Esophagus squamous epithelium (tissue), 5 donors: ENCODE measurements at regions not wholly inside any gene's neighbourhood (a gene's known extent, or its start where the extent isn't known, plus 50 kb on each side); places are given as distances from the start of the nearest gene placed in this dataset.

Source experiments
- DNase-seq: peaks from one replicate; lab custom pipeline; 2025; lab: John Stamatoyannopoulos, UW
- H3K27ac ChIP-seq, 4 donors: fragments of 200-600 bp; sonication (generic); one replicate each; pipeline ENCODE4 v1.5.1; 2016 to 2019; ENCODE audit warnings: mild to moderate bottlenecking in 1 of 4
- H3K27me3 ChIP-seq, 4 donors: fragments of 200-600 bp; sonication (generic); 1 replicate in 3 of 4; 2 replicates in 1 of 4; pipeline versions ENCODE4 v1.5.1 to v1.6.0; 2017 to 2021; ENCODE audit warnings: antibody characterized with exemption in 1 of 4
- H3K36me3 ChIP-seq, 3 donors: fragments of 200-600 bp; sonication (generic); one replicate each; pipeline ENCODE4 v1.5.1; 2016 to 2019
- H3K4me1 ChIP-seq, 3 donors: fragments of 200-600 bp; sonication (generic); one replicate each; pipeline ENCODE4 v1.5.1; 2017 to 2019
- H3K4me3 ChIP-seq, 4 donors: fragments of 200-600 bp; sonication (generic); 1 replicate in 3 of 4; 2 replicates in 1 of 4; pipeline ENCODE4 v1.5.1; 2016 to 2019; ENCODE audit warnings: mild to moderate bottlenecking in 2 of 4, moderate library complexity in 1 of 4
- H3K9me3 ChIP-seq, 3 donors: fragments of 200-600 bp; sonication (generic); one replicate each; pipeline ENCODE4 v1.5.1; 2016 to 2019
- CTCF ChIP-seq, 6 experiments: fragments of 450-650 bp in 4 of 6; fragments of 200-600 bp in 2 of 6; sonication (generic) in 2 of 6; IDR thresholded peaks; one replicate each; pipeline ENCODE4 v1.5.1; 2016 to 2019; ENCODE audit warnings: antibody characterized with exemption in 6 of 6, mild to moderate bottlenecking in 4 of 6, moderate library complexity in 4 of 6
- POLR2A ChIP-seq, 4 donors: fragments of 450-650 bp; IDR thresholded peaks; one replicate each; pipeline ENCODE4 v1.6.1; 2017; ENCODE audit warnings: antibody characterized with exemption in 4 of 4, mild to moderate bottlenecking in 4 of 4, moderate library complexity in 3 of 4
- WGBS, 2 donors: methylation state at CpG; one replicate each; pipeline ENCODE4 v1.1.5; 2018; 5-methylcytosine and 5-hydroxymethylcytosine counted together
- intact Hi-C: fragments of 100-400 bp; cut with DNase I; formaldehyde crosslinking; loops from one replicate; pipeline ENCODE4 v1.15.0; 2022
- donor health status: DM: yes; HTN: yes; CAD: no.

- H3K27ac ChIP-seq = peak overlapping the region in 2 of 4 donors; percentile 24 to 48
- no peak overlapping the region for H3K4me3 ChIP-seq
- WGBS, 2 donors = 27 to 36% methylated on average over 4 of the region's 4 CpGs
- H3K9me3 ChIP-seq = no peaks in the 10 kb centered on the region
- H3K4me1 ChIP-seq = peaks cover 0 to 14% (median 3%) of the 10 kb centered on the region in 3 donors
- H3K27me3 ChIP-seq = no peaks in the 10 kb centered on the region
- intact Hi-C loops = no loop called here
- H3K36me3 ChIP-seq = no peaks in the 10 kb centered on the region
- no peak for TF ChIP-seq CTCF (IDR thresholded peaks at IDR 0.05)
- no peak for TF ChIP-seq POLR2A (IDR thresholded peaks at IDR 0.05)
- DNase-seq = no peak
Measured at GRCh38 chrX:9352243-9352642, 112.6 kb upstream of the TBL1X start.

- Histone ChIP-seq H3K4me1 (peaks cover 0 to 14% (median 3%) of the 10 kb centered on the region in 3 donors), H3K4me3 (no peak overlapping the region), H3K36me3 (no peaks in the 10 kb centered on the region), H3K9me3 (no peaks in the 10 kb centered on the region), H3K27ac (peak overlapping the region in 3 of 4 donors; percentile 2 to 48 (median 24)), H3K27me3 (no peaks in the 10 kb centered on the region)
- peak; percentile 11 for DNase-seq
- WGBS, 2 donors = 14 to 32% methylated on average over 14 to 15 of the region's 15 CpGs
- intact Hi-C loops = no loop called here
- TF ChIP-seq CTCF (IDR thresholded peaks at IDR 0.05) (no peak), POLR2A (IDR thresholded peaks at IDR 0.05) (no peak)
Measured at GRCh38 chrX:9352694-9353411, 112.0 kb upstream of the TBL1X start.

- Histone ChIP-seq H3K27me3 (no peaks in the 10 kb centered on the region), H3K4me3 (no peak overlapping the region), H3K36me3 (no peaks in the 10 kb centered on the region), H3K9me3 (no peaks in the 10 kb centered on the region), H3K27ac (no peak overlapping the region), H3K4me1 (peaks cover 0 to 14% (median 3%) of the 10 kb centered on the region in 3 donors)
- intact Hi-C loops = no loop called here
- TF ChIP-seq CTCF (IDR thresholded peaks at IDR 0.05) = no peak
- no peak for DNase-seq
- 83 to 84% methylated on average over 9 of the region's 9 CpGs for WGBS, 2 donors
Measured at GRCh38 chrX:9354918-9355317, 109.9 kb upstream of the TBL1X start.

GRCh38 chrX:9355739-9356138 lies 109.1 kb upstream of the TBL1X start:
- peaks cover 0 to 14% (median 3%) of the 10 kb centered on the region in 3 donors for H3K4me1 ChIP-seq
- DNase-seq = no peak
- TF ChIP-seq POLR2A (IDR thresholded peaks at IDR 0.05) (no peak), CTCF (IDR thresholded peaks at IDR 0.05) (no peak)
- no peaks in the 10 kb centered on the region for H3K27me3 ChIP-seq
- no peak overlapping the region for H3K4me3 ChIP-seq
- intact Hi-C loops = no loop called here
- H3K9me3 ChIP-seq = no peaks in the 10 kb centered on the region
- 74 to 75% methylated on average over 4 to 9 of the region's 9 CpGs for WGBS, 2 donors
- no peak overlapping the region for H3K27ac ChIP-seq
- no peaks in the 10 kb centered on the region for H3K36me3 ChIP-seq

- Histone ChIP-seq H3K36me3 (no peaks in the 10 kb centered on the region), H3K4me1 (peaks cover 0 to 14% (median 3%) of the 10 kb centered on the region in 3 donors), H3K4me3 (no peak overlapping the region), H3K27ac (no peak overlapping the region), H3K9me3 (no peaks in the 10 kb centered on the region), H3K27me3 (no peaks in the 10 kb centered on the region)
- TF ChIP-seq POLR2A (IDR thresholded peaks at IDR 0.05) = no peak
- TF ChIP-seq CTCF (IDR thresholded peaks at IDR 0.05) = no peak
- no peak for DNase-seq
- intact Hi-C loops = no loop called here
- 81 to 86% methylated on average over 4 to 5 of the region's 5 CpGs for WGBS, 2 donors
Measured at GRCh38 chrX:9356846-9357245, 108.0 kb upstream of the TBL1X start.
